ENCODE measurements at regions not wholly inside any gene's neighbourhood (a gene's known extent, or its start where the extent isn't known, plus 50 kb on each side); places are given as distances from the start of the nearest gene placed in this dataset.

DNA sequence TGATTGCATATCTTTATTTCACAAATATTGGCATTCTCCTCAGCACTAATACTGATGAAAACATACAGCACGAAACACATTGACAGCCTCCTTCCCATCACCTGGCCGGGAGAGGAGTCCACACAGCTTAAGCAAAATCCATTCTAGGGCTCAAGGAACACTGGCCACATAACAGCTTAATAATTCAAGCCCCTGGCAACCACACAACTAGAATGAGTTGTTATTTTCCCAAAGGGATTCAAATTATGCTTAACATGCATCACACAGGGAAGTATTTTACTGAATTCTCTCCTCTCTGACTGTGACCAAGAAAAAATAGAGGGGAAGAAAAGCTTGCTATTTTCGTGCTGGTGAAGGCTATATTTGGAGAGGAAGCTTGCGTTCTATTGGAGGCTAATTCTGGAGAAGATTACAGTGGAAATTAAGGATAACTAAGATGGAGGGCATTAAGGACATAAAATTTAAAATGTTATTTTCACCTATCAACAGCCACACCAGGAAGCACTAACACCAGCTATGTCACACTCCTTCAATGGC is 198.5 kb downstream of the ADGRG6 start:
- no peak for DNase-seq (ENCODE audit: low read depth in 2 of 2)

DNA sequence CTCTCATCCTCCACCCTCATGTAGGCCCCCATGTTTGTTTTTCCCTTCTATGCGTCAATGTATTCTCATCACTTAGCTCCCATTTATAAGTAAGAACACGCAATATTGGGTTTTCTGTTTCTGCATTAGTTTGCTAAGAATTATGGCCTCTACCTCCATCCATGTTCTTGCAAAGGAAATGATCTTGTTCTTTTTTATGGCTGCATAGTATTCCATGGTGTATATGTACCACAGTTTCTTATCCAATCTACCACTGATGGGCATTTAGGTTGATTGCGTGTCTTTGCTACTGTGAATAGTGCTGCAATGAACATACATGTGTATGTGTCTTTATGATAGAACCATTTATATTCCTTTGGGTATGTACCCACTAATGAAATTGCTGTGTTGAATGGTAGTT is 200.0 kb downstream of the ADGRG6 start:
- DNase-seq (ENCODE audit: low read depth in 2 of 2), result no peak

DNA sequence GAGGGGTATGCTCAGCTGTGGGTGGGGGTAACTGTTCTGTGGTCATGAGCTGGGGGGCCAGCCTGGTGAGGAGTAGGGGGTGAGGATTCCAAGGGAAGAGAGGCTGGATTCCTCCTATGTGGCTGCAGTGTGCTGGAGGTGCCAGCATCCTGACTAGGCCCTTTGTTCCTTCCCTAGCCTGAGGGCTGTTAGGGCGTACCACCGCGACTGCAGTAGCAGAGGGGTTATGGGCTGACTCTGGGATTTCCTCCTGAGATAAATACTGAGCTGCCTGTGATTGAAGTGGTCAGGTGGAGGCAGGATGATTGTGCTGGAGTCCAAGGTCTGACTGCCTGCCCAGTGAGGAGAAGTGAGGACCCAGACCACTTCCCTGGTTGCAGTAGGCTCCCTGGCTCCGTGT is 205.3 kb downstream of the ADGRG6 start:
- DNase-seq (ENCODE audit: low read depth in 2 of 2), result no peak

DNA sequence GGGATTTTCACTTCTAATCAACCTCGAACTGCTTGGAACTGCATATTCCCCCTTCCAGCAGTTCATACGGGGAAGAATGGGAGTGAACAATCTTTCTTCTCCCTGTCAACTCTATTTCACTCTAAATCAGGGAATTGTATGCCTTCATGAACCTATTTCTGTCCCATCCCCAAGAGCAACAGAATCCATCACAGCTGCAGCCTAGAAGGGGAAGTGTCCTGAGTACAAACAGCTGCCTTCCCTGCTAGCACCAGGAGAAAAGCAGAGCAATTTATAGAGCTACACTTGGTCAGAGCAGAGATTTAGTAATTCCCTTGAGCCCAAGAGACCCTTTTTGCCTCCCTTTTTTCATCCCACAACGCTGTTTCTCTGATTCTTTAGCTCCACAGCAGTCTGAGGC is 208.4 kb downstream of the ADGRG6 start:
- DNase-seq (ENCODE audit: low read depth in 2 of 2), result no peak

DNA sequence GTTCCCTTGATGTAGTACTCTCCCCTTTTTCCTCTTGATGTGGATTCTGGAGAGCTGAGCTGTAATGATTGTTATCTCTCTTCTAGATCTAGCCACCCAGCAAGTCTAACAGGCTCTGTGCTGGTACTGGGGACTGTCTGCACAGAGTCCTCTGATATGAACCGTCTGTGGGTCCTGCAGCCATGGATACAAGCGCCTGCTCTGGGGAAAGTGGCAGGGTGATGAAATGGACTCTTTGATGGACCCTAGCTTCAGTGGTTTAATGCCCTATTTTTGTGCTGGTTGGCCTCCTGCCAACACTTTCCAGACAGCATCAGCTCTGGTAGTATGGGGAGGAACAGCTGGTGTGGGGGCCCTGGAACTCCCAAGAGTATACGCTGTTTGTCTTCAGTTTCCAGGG is 216.3 kb downstream of the ADGRG6 start:
- DNase-seq (ENCODE audit: low read depth in 2 of 2), result no peak

DNA sequence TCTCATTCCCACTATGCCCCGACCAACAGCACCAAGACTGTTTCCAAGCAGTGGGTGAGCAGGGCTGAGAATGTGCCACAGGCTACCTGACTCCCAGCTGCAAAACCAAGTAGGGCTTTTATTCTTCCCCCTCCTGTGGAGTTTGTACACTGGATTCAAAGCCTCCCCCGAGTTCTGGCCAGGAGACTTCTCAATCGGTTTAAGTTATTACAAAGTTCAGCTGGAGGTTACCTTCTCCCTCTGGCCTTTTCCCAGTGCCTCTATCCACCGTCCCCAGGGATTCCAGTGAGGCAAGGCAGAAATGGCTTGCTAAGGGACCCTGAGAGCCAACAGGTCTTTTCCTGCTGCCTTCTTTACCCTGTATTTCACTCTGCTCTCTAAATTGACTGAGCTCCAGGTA is 217.0 kb downstream of the ADGRG6 start:
- no peak for DNase-seq (ENCODE audit: low read depth in 2 of 2)

DNA sequence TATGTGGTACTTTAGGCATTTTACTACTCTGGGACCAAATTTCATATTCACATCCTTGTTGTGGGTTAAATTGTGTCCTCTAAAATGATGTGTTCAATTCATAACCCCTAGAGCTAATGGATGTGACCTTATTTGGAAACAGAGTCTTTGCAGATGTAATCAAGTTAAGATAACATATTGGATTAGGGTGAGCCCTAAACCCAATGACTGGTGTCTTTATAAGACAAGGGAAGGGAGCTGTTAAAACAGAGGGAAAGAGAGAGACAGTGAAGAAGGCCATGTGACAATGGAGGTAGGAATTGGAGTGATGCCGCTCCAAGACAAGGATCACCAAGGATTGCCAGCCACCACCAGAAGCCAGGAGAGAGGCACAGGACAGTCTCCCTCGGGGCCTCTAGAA is 220.0 kb downstream of the ADGRG6 start:
- no peak for DNase-seq (ENCODE audit: low read depth in 2 of 2)

DNA sequence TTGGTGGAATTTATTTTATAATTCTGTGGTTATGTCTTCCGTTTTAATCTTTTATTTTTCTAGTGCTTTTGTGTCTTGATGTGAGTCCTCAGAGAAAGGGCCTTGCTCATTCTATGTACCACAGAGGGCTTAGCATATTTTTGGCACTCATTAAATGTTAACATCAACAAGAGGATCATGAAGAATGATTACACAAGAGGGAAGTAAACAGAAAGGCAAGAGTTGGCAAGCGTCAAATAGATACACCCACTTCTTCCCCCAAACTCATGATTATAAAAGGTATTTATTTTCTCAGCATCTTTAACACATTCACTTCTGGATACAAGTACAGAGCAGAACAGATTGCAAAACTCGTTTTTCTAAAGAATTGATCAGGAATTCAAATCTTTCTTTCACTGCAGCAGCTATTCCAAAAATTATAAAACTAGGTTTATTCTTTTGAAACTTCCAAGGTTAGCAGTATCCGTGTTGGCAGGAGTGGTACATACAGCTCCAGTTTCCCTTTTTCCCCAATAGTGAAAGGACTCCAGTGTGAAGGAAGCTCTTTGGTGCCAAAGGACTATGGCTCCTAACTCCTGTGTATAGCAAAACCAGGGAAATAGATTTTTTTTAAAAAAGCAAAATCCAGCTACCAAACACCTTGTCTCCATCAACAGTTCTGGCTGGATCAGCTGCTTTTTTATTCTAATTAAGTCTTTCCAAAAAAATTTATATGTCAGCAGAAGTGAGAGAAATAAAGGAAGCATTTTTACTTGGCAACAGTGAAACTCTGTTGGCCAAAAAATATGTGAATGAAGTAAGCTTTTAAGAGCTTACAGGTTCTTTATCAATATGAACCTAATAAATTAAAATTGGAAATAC is 221.9 kb downstream of the ADGRG6 start:
- no peak for DNase-seq (ENCODE audit: low read depth in 2 of 2)

DNA sequence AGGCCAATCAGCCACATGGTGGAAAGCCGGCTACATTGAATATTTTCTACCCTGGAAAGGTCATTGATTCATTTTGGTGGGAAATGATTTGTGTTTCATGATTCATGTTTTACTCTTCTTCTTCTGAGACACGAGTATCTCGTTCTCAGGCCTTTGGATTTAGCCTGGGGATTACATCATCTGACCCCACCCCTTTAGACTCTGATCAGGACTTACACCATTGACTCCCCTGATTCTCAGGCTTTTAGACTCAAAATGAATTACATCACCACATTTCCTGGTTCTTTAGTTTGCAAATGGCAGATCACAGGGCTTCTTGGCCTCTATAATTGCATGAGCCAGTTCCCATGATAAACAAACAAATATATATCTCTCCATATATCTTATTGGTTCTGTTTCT is 228.8 kb downstream of the ADGRG6 start:
- DNase-seq (ENCODE audit: low read depth in 2 of 2), result no peak

DNA sequence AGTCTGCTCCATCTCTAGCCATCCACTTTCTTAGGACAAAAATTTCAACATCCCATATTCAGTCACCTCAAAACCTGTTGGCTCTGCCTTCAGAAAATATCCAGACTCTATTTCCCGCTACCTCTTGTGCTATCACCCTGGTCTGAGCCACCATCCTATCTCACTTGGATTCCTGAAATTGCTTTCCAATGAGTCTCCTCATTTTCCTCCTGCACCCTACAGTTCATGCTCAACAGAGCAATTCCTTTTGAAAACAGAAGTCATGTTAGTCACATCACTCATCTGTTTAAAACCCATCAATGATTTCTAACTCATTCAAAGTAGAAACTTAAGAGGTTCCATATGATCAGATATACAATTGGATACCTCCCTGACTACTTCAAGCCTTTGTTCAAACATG is 229.9 kb downstream of the ADGRG6 start:
- no peak for DNase-seq (ENCODE audit: low read depth in 2 of 2)

DNA sequence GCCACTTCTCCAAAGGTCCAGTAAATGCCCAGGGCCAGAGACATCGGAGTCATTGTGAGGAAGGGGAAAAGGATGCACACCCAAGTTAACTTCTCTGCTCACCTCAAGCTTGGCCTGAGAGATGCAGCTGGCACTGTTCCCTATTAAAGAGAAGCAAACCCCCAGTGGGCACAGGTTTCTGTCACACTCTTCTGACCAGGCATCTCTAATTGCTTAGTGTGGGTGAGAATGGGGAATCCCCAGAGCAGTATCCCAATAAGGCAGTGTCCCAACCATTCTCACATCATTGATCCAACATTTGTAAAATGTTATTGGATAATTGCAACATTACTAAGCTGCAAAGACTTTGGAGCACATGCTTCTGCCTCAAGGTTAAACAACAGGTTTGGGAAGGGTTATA is 232.3 kb downstream of the ADGRG6 start:
- DNase-seq (ENCODE audit: low read depth in 2 of 2), result no peak

DNA sequence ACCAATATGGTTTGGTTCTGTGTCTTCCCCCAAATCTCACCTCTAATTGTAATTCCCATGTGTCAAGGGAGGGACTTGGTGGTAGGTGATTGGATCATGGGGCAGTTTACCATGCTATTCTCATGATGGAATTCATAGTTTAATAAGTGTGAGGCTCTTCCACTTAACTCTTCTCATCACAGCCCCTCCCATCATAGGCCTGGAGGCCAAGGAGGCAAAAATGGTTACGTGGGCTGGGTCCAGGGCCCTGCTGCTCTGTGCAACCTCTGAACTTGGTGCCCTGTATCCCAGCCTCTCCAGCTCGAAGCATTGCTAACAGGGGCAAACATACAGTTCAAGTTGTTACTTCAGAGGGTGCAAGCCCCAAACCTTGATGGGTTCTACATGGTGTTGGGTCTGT is 232.7 kb downstream of the ADGRG6 start:
- no peak for DNase-seq (ENCODE audit: low read depth in 2 of 2)

DNA sequence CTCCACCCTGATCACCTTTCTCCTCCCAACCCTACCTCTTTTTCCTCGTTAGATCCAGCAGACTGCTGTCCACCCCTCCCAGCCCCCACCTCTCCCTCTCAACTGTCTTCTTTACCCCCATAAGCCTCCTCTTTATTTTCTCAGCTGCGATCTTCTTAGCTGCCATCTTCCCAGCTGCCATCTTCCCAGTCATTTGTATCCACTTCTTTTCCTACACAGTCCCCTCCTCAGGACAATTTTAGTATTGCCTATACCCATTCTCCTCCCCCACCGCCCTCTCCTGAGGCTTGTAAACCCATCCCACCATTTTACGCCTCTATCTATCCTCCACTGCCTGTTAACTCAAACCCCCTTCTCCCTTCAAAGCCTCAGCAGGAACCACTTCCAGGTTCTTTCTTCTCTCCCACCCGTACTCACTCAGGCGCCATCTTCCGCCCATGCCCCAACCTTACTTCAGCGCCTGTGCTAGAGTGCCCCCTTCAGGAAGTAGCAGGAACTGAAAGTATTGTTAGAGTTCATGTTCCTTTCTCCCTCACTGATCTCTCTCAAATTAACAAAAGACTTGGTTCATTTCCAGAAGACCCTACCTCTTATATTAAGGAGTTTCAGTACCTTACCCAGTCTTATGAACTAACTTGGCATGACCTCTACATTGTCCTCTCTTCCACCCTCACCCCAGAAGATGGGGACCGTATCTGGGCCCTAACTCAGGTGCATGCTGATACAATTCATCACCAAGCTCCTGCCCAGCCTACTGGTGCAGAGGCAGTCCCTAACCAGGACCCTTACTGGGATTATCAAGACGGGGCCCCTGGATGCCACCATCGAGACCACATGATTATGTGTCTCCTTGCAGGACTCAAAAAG is 236.0 kb downstream of the ADGRG6 start:
- DNase-seq (ENCODE audit: low read depth in 2 of 2), result peak; percentile 8 to 15

DNA sequence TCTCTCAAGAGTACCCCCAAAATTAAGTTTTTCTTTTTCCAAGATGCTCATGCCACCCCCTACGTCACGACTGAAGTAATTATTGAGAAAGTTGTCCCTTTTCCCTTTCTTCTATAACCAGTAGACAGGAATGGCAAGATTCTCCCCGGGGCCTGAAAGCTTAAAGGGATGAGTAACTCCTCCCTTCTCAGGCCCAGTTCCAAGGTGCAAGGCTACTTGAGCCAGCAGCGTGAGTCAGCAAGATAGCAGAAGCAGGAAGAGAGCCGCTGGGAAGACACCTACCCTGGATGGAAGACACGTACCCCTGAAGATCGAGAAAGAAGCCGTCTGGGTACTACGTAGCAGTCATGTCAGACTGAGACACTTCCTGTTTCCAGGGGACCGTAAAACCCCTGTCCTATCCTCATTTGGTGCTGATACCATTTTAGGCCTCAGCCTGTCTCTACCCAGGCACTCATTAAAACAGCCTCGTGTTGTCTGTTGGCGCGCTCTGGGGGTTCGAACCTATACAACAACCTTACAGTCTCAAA is 241.0 kb downstream of the ADGRG6 start:
- no peak for DNase-seq (ENCODE audit: low read depth in 2 of 2)

DNA sequence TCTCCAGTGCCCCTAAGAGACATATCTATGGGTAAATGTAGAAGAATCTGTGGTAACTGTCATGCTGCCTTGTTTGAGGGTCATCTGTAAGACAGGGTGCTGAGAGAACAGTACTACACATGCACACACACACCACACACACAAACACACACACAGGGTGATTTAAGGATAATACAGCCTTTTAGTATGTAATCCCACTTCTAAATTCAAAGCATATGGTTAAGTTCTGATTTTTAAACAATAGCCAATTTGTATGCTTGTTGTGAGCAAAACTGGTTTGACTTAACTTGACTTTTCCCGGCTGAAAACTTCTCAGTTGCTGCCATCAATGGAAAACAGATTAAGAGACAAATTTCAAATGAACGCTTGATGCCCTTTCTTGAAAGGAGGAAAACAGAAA is 241.8 kb downstream of the ADGRG6 start:
- DNase-seq (ENCODE audit: low read depth in 2 of 2), result no peak

DNA sequence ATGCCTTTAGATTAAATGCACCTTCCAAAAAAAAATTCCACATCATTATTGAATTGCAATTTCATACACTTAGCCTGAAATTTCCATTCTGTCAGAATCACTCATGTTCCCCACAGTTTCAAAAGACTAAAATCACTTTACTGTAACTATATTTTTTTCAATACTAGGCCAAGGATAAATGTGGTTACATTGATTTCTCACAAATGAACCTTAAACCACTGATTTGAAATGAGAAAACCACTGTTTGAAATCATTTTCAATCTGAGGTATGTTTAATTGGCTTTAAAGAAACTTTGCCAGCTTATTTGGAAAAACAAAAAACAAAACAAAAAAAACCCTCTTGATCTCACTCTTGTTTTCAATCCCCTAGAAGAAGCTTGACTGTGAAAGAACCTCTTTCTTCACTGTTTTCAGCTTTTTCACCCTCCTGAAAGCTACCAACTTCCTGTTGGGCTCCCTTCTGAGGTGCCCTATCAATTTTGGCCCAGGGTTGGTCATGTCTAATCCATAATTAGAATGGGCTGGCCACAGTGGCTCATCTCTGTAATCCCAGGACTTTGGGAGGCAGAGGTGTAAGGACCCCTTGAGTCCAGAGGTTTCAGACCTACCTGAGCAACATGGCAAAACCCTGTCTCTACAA is 242.5 kb downstream of the ADGRG6 start:
- no peak for DNase-seq (ENCODE audit: low read depth in 2 of 2)

DNA sequence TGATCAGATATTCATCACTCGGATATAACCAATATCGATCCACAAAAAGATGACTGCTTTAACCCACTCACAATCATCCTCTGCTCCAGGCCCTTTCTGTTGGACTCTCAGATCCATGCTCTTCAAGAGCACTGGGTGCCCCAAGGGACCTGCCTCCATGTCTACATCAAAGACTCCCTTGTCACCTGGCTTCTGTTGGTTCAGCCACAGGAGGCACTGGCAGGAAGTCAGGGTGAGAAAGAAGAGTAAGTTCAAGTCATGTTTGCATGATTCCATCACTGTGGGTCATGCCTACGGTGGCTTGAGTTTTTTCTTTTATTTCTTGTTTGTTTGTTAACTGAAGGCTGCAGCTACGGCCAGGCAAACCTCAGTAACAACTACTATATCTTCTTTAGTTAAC is 243.3 kb downstream of the ADGRG6 start:
- no peak for DNase-seq (ENCODE audit: low read depth in 2 of 2)

DNA sequence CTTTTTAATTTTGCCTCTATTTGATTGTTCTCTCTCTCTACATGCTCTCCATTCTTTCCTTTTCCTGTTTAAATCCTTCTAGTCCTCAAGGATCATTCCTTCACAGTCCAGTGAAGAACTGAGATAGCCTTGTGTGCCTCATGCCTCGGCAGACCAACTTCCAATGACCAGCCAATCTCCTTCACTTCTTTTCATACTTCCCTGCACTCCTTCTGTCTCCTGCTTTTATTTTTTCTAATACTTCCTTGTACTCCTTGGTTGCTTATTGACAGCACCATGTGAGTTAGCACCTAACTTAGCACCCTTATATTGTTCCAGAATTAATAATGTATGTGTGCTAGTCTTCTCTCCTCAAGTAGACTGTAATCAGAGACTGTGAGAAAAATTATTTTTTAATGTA is 246.8 kb downstream of the ADGRG6 start:
- no peak for DNase-seq (ENCODE audit: low read depth in 2 of 2)

DNA sequence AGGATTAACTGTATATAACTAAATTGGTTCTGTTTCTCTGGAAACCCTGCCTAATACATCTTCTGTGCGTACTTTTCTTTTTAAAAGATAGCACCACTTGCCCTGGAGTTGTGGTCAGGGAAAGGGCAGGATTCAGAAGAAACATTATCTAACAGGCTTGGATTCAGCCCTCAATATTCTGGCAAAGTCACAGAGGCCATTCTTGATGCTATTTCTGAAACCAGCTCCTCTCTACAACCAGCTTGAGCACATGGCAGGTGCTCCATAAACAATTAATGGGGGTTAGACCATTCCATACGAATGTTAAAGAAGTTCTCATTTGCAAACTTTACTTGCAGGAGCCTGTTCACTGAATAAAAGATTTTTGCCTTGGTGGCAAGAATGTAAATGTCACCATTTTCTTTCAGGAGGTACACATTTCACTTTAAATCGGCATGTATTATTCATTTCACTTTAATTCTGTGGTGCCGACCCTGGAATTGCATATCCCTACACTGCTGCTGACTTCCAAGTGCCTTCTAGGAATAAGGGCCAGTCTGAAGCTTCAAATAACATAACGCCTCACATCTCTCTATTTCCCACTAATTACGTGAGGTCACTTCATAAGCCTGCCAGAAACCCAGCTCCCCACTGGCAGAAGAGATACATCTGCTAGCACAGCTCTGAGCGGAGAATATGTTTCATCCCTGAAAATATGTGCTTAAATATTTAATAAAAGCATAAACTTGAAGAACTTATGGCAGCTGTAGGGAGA is 248.7 kb downstream of the ADGRG6 start:
- no peak for DNase-seq (ENCODE audit: low read depth in 2 of 2)

DNA sequence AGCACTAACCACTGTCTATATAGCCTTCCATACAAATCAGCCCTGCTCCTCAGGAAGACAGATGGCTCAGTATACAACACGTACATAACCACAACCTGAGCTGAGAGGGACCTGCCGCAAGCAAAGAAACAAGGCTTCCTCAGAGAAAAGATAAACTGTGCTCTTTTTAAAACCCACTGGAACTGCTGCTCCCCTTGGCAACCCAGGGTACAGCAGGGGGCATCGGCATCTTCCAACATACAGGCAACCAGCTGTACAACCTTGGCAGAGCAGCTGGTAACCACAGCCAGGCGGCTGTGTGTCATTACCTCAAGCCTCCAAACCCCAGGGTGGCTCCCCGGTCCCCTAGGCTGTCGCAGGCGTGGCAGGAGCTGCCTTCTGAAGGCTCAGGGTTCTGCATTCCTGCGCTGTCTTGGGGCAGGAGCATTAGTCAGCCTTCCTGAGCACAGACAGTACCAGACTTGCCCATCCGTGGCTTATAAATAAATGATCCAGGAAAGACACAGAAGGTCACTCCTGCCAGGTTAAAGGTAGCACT is 249.5 kb downstream of the ADGRG6 start:
- DNase-seq (ENCODE audit: low read depth in 2 of 2), result peak; percentile 19 to 32

DNA sequence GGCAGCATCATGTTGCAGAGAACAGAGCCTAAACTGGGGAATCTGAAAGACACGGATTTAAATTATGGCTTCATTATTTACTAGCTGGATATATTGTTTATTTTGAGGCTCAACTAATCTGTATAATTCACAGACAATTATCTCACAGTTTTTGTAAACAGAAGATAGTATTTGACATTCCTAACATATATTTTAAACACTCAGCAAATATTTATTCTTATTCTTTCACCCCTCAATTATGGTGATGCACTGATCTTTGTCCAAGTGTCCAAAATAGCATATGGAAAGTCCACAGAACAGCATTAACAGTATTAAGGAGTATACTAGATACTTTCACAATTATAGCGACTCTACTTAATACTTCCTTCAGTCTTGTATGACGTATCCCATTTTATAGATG is 257.0 kb downstream of the ADGRG6 start:
- DNase-seq (ENCODE audit: low read depth in 2 of 2), result no peak
